SH-SY5Y (cell line): ENCODE measurements at regions not wholly inside any gene's neighbourhood (a gene's known extent, or its start where the extent isn't known, plus 50 kb on each side); places are given as distances from the start of the nearest gene placed in this dataset.

Experiments used
- GATA2 ChIP-seq: IDR thresholded peaks from 2 replicates; pipeline ENCODE4 v1.6.1; 2011; ENCODE audit warnings: mild to moderate bottlenecking, low read depth, low read length
- GATA3 ChIP-seq: IDR thresholded peaks from 2 replicates; pipeline ENCODE4 v1.6.1; 2011; ENCODE audit warnings: low read depth, mild to moderate bottlenecking, low read length, moderate library complexity

DNA sequence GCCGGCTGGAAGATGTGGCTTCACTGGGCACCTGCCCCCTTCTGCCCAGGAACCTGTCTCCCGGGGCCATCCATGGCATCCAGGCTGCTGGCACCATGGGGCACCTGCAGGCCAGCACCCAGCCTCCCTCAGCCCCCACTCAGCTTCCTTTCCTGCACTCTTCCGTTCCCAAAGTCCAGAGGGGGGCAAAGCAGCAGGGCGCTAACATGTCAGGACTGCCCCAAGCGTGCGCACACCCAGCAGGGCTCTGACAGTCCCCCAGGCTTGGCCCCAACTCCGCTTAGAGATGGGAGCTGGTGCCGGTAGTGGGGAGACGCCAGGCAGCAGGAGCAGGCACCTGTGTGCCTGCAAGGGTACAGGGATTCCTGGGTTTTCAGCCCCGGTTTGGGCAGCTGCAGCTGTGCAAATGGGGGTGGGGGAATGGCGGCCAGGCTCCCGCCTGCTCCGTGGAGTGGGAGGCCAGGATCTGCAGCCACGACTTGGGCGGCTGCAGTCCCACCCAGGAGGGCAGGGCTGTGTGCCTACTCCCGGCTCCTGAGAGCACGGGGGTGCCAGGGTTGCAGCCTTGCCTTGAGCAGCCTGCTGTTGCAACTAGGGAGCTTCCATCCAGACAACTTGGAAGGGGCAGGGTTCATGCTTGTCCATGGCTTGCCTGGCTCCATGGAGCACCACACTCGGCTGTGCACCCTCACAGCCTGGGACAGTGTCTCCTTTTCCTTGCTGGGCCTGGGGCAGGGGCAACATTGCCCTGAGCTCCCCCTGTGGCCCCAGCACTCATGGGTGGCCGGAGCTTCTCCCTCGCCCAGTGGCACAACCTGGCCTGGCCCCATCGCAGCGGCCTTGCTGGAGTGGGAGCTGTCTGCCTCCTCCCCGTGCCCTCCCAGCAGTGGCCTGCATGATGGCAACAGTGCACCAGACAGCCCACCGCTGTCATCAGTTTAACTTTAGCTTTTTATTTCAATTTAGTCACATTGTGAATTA, 561.1 kb downstream of the MTRR start:
- TF ChIP-seq GATA3 (no peak), GATA2 (no peak)

DNA sequence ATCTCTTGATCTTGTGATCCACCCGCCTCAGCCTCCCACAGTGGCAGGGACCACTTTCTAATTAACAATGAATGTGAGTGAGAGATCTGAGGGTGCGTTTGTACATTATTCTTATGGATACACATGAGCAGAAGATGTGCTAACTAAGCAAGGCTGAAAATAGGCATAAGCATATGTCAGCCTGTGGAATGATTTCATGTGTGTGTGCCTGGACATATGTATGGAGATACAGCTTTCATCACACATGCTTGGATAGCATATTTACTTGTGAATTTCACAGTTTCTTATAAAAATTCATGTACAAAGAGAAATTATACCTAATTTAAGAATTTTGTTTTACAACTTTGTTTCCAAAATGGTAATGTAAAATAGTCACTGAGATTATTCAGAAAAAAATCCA, 565.6 kb downstream of the MTRR start:
- TF ChIP-seq GATA2 = no peak
- TF ChIP-seq GATA3 = no peak

DNA sequence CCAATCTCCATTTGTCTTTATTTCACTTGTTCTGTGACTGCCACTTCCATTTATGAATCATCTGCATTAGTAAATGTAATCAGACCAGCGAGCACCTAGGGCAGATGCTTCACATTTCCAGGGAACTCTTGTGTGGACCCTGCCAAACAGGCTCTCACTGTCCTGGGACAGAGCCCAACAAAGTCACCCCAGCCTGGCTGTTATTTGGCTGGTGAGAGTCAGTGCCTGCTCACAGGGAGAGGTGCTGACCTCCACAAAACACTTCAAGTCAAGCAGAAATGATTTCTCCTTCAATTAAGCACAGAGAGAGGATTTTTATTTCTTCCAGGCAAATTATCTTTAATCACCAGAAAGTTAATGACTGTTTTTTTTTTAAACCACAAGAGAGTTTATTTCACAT, 568.0 kb downstream of the MTRR start:
- TF ChIP-seq GATA3 = no peak
- TF ChIP-seq GATA2 = no peak

DNA sequence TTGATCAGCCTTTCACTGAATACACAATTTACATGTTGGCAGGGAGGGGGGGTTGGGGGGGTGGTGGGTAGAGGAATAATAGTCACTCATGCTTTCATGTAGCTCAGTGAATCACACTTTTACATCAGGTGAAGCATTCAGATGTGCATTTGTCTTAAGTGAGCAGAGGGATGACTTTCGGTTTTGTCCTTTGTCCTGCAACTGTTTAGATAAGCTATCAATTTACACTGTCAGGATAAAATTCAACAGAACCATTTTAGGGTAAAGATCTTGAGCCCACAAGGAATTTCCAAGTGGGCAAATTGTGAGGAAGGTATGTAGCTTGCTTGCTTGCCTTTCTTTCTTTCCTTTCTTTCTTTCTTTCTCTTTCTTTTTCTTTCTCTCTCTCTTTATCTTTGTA, 576.2 kb downstream of the MTRR start:
- TF ChIP-seq GATA2 (no peak), GATA3 (no peak)

DNA sequence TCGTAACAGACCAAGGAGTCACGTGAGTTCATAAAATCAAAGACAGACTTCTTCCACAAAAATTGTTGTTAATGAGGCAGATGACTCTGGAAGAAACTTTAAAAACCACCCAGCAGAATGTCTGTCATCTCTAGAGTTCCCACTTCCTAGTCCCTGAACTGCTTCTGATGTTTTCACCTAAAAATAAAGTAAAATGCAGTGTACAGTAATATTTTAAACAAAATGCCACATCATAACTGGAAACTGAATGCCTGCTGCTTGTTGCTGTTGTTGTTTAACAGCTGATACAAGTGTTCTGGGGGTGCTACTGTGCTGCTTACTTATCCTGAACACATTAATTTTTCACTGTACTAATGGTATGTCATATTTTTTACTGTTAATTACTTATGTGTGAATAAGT, 577.2 kb downstream of the MTRR start:
- TF ChIP-seq GATA3 (no peak), GATA2 (no peak)

DNA sequence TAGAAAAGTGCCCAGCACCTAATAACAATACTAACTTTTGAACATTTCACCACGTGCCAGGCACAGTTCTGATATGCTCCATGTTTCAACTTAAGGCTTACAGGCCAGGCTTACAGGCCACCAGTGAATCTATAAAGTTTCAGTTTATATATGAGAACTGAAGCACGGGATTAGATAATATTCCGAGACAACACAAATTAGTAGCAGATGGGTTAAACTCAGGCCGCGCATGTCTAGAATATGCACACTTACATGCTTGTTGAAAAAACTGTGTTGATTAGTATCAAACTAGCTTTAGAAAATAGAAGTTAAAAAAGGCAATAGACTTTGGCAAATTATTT, 587.9 kb downstream of the MTRR start:
- TF ChIP-seq GATA2 (no peak), GATA3 (no peak)

DNA sequence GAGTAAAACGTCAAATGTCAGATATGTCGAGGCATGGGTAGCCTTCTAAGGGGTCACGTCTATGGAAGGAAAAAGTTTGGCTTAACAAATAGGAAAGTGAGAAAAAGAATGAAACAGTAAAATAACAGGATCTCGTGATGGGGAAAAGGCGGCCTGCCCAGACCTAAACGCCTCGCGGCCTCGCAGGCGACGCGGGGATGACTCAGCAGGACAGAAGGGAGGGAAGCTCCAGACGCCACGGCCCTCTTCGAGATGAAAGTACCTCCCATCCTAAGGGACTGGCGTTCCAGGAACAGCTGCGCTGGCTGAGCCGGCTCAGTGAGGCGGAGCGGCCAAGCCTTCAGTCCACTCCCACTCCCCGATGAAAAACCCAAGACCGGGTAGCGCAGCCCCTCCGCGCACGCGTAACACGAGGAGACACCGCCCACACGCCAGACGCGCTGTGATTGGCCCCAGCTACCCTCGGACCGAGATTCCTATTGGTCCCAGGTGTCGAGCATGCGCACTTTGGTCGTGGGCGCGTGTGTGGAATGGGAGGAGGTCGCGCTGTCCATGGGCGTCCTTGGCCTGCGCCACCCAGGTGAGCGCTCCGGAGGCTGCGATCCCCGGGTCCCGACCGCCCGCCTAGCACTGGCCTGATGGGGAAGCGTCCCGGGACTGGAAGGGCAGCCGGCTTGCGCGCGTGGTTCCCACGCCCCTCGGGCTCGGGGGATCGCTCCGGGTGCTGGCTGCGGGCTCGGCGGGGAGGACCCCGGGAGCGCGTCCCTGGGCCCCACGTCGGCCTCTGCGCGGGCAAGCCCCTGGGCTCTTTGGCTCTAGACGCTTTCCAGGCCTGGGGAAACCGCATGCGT, 588.5 kb downstream of the MTRR start:
- TF ChIP-seq GATA2 (no peak; the same call in 1 of the 2 replicates), GATA3 (no peak)

DNA sequence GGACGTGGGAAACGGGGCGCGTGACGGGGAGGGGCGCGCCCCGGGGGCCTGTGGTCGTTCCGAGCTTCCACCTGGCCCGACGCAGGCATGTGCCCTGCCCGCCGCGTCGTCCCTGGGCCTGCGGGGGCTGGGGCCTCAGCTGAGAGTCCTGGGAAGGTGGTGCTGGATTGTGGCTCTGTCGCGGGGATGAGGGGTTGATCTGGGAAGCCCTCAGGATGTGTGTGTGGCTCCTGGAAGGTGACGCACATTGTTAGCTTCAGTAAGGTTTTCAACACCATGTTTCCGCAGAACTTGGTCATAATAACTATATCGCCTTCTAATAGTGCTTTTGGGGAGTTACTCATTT, 589.1 kb downstream of the MTRR start:
- TF ChIP-seq GATA2 (no peak), GATA3 (no peak)

DNA sequence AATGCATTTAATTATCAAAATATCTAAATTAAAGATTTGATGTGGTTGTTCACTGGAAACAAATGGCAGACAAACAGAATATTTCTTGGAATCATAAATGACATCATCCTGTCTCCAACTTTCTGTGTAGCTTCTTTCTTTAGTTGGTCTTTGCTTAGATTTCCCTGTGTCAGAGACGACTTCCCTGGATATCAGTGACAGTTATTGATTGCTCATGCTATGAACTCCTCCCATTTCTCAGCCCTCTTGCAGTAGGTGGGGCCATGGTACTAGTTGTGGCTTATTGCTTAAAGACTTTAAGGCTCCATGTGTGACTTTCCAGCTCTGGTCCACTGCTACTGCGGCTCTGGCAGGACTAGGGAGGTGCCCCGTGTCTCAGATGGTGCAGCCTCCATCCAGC, 592.6 kb downstream of the MTRR start:
- TF ChIP-seq GATA3 (no peak), GATA2 (no peak)

DNA sequence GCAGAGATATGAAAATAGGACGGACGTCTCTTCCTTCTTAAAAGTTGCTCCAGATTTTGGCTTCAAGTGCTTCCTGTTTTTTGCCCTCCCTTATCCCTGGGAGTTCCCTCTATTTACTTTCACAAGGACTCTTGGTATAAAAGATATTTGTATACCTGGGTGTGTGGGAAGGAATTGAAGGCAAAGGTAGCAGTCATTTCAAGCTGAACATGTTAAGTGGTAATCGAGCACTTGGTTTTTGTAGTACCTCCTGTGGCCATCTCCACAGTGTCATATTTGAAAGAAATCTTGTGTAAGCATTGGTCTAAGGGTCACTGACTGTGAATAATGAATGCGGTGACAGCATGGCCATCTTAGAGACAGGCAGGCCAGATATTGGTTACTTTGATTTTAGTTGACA, 593.6 kb downstream of the MTRR start:
- TF ChIP-seq GATA2 (no peak), GATA3 (no peak)

DNA sequence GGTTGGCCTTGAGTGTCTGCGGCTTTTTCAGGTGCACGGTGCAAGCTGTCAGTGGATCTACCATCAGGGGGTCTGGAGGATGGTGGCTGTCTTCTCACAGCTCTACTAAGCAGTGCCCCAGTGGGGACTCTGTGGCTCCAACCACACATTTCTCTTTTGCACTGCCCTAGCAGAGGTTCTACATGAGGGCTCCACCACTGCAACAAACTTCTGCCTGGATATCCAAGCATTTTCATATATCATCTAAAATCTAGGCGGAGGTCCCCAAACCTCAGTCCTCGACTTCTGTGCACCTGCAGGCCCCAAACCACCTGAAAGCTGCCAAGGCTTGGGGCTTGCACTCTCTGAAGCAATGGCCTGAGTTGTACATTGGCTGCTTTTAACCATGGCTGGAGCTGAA, 601.5 kb downstream of the MTRR start:
- TF ChIP-seq GATA2 = no peak

DNA sequence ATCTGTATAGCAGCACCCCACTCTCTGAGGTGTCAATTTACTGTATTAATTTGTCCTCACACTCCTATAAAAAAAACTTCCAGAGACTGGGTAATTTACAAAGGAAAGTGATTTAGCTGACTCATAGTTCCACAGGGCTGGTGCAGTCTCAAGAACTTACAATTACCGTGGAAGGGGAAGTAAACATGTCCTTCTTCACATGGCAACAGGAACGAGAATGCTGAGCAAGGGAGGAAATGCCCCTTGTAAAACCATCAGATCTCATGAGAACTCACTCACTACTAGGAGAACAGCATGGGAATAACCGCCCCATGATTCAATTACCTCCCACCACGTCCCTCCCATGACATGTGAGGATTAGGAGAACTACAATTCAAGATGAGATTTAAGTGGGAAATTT, 602.6 kb downstream of the MTRR start:
- no peak for TF ChIP-seq GATA2
- no peak for TF ChIP-seq GATA3

DNA sequence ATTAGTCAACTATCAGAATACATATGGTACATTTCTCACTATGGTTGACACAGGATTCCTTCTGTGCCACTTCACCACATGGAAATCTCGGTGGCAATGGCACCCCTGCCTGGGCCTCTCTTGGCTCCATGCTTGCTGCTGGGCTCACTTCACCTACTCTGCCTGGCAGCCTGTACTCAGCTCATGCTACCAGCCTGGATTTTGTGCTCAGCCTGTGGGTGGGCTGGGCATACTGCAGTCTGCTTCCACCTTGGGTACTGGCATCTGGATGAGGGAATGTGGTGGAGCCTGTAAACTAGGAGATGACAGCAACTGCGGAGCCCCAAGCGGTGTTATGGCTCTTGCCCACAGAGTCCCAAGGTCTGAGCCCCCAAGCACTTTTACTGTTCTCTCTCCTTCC, 604.1 kb downstream of the MTRR start:
- TF ChIP-seq GATA3 (no peak), GATA2 (no peak)

DNA sequence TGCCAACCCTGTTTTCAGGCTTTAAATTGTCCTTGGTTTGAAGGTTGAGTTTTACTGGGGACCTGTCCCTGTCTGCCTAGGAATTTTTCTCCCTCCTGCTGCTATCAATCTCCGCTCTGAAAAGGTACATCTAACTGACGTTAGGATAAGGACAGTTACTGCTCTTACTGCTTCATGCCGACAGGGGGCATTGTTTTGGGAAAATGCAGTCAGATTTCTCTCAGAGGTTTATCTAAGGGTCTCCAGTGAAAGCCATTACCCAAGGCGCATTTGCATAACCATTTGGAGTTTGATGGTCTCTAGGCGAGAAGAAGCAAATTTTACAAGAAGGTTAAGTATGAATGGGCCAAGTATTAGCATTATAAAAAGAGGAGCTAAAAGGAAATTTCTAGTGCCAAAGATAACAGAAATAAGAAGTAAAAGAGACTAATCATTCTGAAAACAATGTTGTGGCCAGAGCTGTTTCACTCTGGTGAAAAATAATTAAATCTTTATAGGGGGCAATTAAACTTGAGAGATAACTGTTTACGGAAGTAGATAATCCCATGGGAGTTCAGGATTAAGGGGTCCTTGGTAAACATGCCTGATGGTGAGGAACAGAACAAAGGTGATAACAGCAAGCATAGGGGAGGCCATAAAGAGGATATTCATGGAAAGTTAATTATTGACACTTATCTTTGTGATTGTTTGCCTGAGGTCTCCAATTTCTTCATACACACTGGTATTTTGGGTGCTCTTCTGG, 605.0 kb downstream of the MTRR start:
- TF ChIP-seq GATA2 (no peak), GATA3 (no peak)

DNA sequence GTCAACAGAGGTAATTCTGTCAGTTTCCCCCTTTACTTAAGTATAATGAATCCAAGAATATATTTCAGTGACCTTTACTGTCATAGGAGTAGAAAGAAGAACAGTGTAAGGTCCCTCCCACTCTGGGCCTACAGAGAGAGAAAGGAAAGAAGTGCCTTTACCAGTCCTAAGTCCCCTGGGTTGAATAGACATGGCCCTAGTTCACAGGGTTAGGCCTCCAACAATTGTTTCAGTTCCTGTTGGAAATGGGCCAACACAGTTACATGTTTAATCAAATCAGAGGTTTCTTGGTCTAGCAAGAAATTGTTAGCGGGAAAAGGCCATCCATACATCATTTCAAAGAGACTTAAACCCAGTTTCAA, 605.6 kb downstream of the MTRR start:
- TF ChIP-seq GATA2 = no peak
- no peak for TF ChIP-seq GATA3
